ENCODE measurements at regions not wholly inside any gene's neighbourhood (a gene's known extent, or its start where the extent isn't known, plus 50 kb on each side); places are given as distances from the start of the nearest gene placed in this dataset.

DNA sequence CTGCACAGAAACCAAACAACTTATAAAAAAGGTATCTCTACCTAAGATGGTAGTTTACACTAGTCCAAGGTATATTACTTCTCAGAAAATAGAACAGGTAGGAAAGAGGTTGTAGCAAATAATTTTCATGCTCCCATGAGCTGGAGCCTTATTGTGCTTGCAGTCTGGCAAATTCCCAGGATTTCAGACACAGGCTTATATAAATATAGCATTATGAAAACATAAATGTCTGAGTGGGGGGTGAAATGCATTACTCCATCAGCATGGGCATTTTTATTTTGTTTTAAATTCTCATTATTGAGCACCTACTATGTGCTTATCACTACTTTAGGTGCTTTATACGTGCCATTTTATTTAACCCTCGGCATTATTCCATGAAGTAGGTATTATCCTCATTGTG is 83.0 kb upstream of the PHYHIPL start:
- TF ChIP-seq POLR2A (IDR thresholded peaks at IDR 0.05; ENCODE audit: low read depth) (no peak), POLR2AphosphoS5 (IDR thresholded peaks at IDR 0.05) (no peak), EP300 (IDR thresholded peaks at IDR 0.05) (no peak)
- TF ChIP-seq, protein P1, sequence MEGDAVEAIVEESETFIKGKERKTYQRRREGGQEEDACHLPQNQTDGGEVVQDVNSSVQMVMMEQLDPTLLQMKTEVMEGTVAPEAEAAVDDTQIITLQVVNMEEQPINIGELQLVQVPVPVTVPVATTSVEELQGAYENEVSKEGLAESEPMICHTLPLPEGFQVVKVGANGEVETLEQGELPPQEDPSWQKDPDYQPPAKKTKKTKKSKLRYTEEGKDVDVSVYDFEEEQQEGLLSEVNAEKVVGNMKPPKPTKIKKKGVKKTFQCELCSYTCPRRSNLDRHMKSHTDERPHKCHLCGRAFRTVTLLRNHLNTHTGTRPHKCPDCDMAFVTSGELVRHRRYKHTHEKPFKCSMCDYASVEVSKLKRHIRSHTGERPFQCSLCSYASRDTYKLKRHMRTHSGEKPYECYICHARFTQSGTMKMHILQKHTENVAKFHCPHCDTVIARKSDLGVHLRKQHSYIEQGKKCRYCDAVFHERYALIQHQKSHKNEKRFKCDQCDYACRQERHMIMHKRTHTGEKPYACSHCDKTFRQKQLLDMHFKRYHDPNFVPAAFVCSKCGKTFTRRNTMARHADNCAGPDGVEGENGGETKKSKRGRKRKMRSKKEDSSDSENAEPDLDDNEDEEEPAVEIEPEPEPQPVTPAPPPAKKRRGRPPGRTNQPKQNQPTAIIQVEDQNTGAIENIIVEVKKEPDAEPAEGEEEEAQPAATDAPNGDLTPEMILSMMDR (IDR thresholded peaks at IDR 0.05), result no peak

Data from esophagus muscularis mucosa (tissue), 4 donors.